CD4-positive, CD25-positive, alpha-beta regulatory T cell (primary cell): ENCODE measurements at regions not wholly inside any gene's neighbourhood (a gene's known extent, or its start where the extent isn't known, plus 50 kb on each side); places are given as distances from the start of the nearest gene placed in this dataset.
"Not testable (repeated sequence)": the region's sequence is repeated elsewhere in the genome, so short reads cannot be mapped to it uniquely, and the experiment has no call there.

Experiments used
- ATAC-seq, 2 donors: fragments of 150-1000 bp; cut with Tn5 transposase; one replicate each; pipeline ENCODE4 v1.10.0; 2021; ENCODE audit warnings: low read depth in 2 of 2, moderate number of reproducible peaks in 2 of 2, moderate library complexity in 1 of 2
- DNase-seq, 3 donors: peaks; one replicate each; pipeline versions ENCODE4 v3.0.0 to v3.0.0-alpha.2; 2012 to 2022; ENCODE audit warnings: mixed read lengths in 1 of 3
- H3K27ac ChIP-seq: one replicate; pipeline ENCODE4 v1.7.0; 2013; ENCODE audit warnings: mild to moderate bottlenecking, low read length; ENCODE audit not compliant: insufficient read depth, poor library complexity, severe bottlenecking
- H3K27me3 ChIP-seq: one replicate; pipeline ENCODE4 v1.7.0; 2013; ENCODE audit warnings: low read length; ENCODE audit not compliant: control insufficient read depth, insufficient read depth
- H3K36me3 ChIP-seq: one replicate; pipeline ENCODE4 v1.7.0; 2013; ENCODE audit warnings: mild to moderate bottlenecking, low read length, moderate library complexity; ENCODE audit not compliant: control insufficient read depth, insufficient read depth
- H3K4me1 ChIP-seq: 2 replicates; pipeline ENCODE4 v1.7.0; 2013; ENCODE audit warnings: mild to moderate bottlenecking, low read length; ENCODE audit not compliant: insufficient read depth, control insufficient read depth, poor library complexity, severe bottlenecking
- H3K4me3 ChIP-seq: one replicate; pipeline ENCODE4 v1.7.0; 2013; ENCODE audit warnings: low read depth, mild to moderate bottlenecking, low read length, moderate library complexity
- H3K9me3 ChIP-seq, 2 experiments: 1 replicate in 1 of 2; 2 replicates in 1 of 2; pipeline ENCODE4 v1.7.0; 2013; ENCODE audit warnings: low read length in 2 of 2, mild to moderate bottlenecking in 1 of 2, moderate library complexity in 1 of 2; ENCODE audit not compliant: control insufficient read depth in 2 of 2
- H3K27ac Mint-ChIP-seq, 3 donors: one replicate each; pipeline ENCODE4 v1.8.0; 2020 to 2022; ENCODE audit warnings: mild to moderate bottlenecking in 3 of 3, mixed read lengths in 3 of 3, moderate library complexity in 2 of 3
- H3K27me3 Mint-ChIP-seq: one replicate; pipeline ENCODE4 v1.8.0; 2022; ENCODE audit warnings: mild to moderate bottlenecking, mixed read lengths
- H3K36me3 Mint-ChIP-seq: one replicate; pipeline ENCODE4 v1.8.0; 2020; ENCODE audit warnings: mixed read lengths
- H3K4me1 Mint-ChIP-seq, 4 donors: one replicate each; pipeline ENCODE4 v1.8.0; 2020 to 2022; ENCODE audit warnings: mixed read lengths in 4 of 4, mild to moderate bottlenecking in 1 of 4
- H3K4me3 Mint-ChIP-seq, 4 donors: one replicate each; pipeline ENCODE4 v1.8.0; 2020 to 2022; ENCODE audit warnings: mild to moderate bottlenecking in 4 of 4, mixed read lengths in 4 of 4, moderate library complexity in 3 of 4
- H3K9me3 Mint-ChIP-seq, 7 donors: one replicate each; pipeline ENCODE4 v1.8.0; 2020 to 2022; ENCODE audit warnings: mixed read lengths in 7 of 7, mild to moderate bottlenecking in 3 of 7, moderate library complexity in 2 of 7

GRCh38 chr1:224023122-224023521 is 90.8 kb upstream of the FBXO28 start:
- H3K27ac ChIP-seq, H3K4me1 Mint-ChIP-seq, H3K27ac Mint-ChIP-seq, DNase-seq, ATAC-seq, H3K4me1 ChIP-seq, H3K9me3 ChIP-seq, H3K4me3 Mint-ChIP-seq, H3K27me3 ChIP-seq, H3K9me3 Mint-ChIP-seq, H3K36me3 Mint-ChIP-seq, H3K27me3 Mint-ChIP-seq, H3K36me3 ChIP-seq, H3K4me3 ChIP-seq: not testable (repeated sequence)

- H3K4me3 Mint-ChIP-seq, H3K27ac Mint-ChIP-seq, H3K36me3 ChIP-seq, H3K9me3 Mint-ChIP-seq, H3K4me1 ChIP-seq, H3K36me3 Mint-ChIP-seq, DNase-seq, H3K27ac ChIP-seq, H3K4me1 Mint-ChIP-seq, ATAC-seq, H3K27me3 ChIP-seq, H3K9me3 ChIP-seq, H3K4me3 ChIP-seq, H3K27me3 Mint-ChIP-seq: not testable (repeated sequence)
These were observed 91.5 kb upstream of the FBXO28 start for GRCh38 chr1:224022249-224022970.

- not testable (repeated sequence) for H3K4me3 Mint-ChIP-seq, H3K9me3 Mint-ChIP-seq, H3K36me3 ChIP-seq, DNase-seq, H3K9me3 ChIP-seq, H3K27ac ChIP-seq, H3K4me3 ChIP-seq, H3K27me3 Mint-ChIP-seq, H3K27me3 ChIP-seq, ATAC-seq, H3K36me3 Mint-ChIP-seq, H3K4me1 ChIP-seq, H3K4me1 Mint-ChIP-seq, H3K27ac Mint-ChIP-seq
These were observed 94.0 kb upstream of the FBXO28 start for GRCh38 chr1:224019866-224020265.

GRCh38 chr1:224015782-224016181 is 98.1 kb upstream of the FBXO28 start:
- H3K4me1 Mint-ChIP-seq, H3K36me3 ChIP-seq, H3K36me3 Mint-ChIP-seq, H3K4me3 ChIP-seq, H3K27me3 Mint-ChIP-seq, DNase-seq, H3K4me3 Mint-ChIP-seq, H3K27ac Mint-ChIP-seq, H3K9me3 ChIP-seq, H3K27ac ChIP-seq, H3K27me3 ChIP-seq, H3K9me3 Mint-ChIP-seq, H3K4me1 ChIP-seq, ATAC-seq: not testable (repeated sequence)

GRCh38 chr1:224014330-224014649 is 99.6 kb upstream of the FBXO28 start:
- Histone ChIP-seq H3K4me3 (no peak overlapping the region), H3K4me1 (no peaks in the 10 kb centered on the region), H3K27me3 (no peaks in the 10 kb centered on the region), H3K9me3 (peaks cover 0 to 6% of the 10 kb centered on the region in 2 experiments), H3K27ac (no peak overlapping the region), H3K36me3 (no peaks in the 10 kb centered on the region)
- peak in 1 of 3 donors; percentile 14 for DNase-seq
- peaks cover 0 to 3% (median 0%) of the 10 kb centered on the region in 7 donors for H3K9me3 Mint-ChIP-seq
- H3K36me3 Mint-ChIP-seq = peaks cover under 1% of the 10 kb centered on the region
- H3K27me3 Mint-ChIP-seq = no peaks in the 10 kb centered on the region
- no peak for ATAC-seq
- no peak overlapping the region for H3K4me3 Mint-ChIP-seq
- peaks cover 0 to 5% (median 3%) of the 10 kb centered on the region in 4 donors for H3K4me1 Mint-ChIP-seq
- H3K27ac Mint-ChIP-seq = no peak overlapping the region

- H3K36me3 Mint-ChIP-seq, H3K4me3 Mint-ChIP-seq, ATAC-seq, H3K27me3 ChIP-seq, H3K4me1 Mint-ChIP-seq, DNase-seq, H3K36me3 ChIP-seq, H3K27me3 Mint-ChIP-seq, H3K4me3 ChIP-seq, H3K9me3 Mint-ChIP-seq, H3K27ac ChIP-seq, H3K4me1 ChIP-seq, H3K9me3 ChIP-seq, H3K27ac Mint-ChIP-seq: not testable (repeated sequence)
These were observed 100.1 kb upstream of the FBXO28 start for GRCh38 chr1:224013626-224014329.

- H3K27ac Mint-ChIP-seq, H3K36me3 ChIP-seq, ATAC-seq, H3K27me3 Mint-ChIP-seq, H3K27me3 ChIP-seq, H3K9me3 ChIP-seq, H3K4me3 ChIP-seq, H3K36me3 Mint-ChIP-seq, H3K4me3 Mint-ChIP-seq, H3K27ac ChIP-seq, DNase-seq, H3K9me3 Mint-ChIP-seq, H3K4me1 Mint-ChIP-seq, H3K4me1 ChIP-seq: not testable (repeated sequence)
These were observed 101.0 kb upstream of the FBXO28 start for GRCh38 chr1:224012807-224013434.

- not testable (repeated sequence) for H3K4me3 Mint-ChIP-seq, H3K4me3 ChIP-seq, H3K4me1 ChIP-seq, H3K27ac Mint-ChIP-seq, H3K9me3 Mint-ChIP-seq, H3K27ac ChIP-seq, H3K4me1 Mint-ChIP-seq, H3K27me3 ChIP-seq, ATAC-seq, H3K9me3 ChIP-seq, DNase-seq, H3K36me3 ChIP-seq, H3K27me3 Mint-ChIP-seq
- H3K36me3 Mint-ChIP-seq = peaks cover 11% of the 10 kb centered on the region
These were observed 101.7 kb upstream of the FBXO28 start for GRCh38 chr1:224012162-224012561.
